BE2C (cell line): ENCODE measurements at regions not wholly inside any gene's neighbourhood (a gene's known extent, or its start where the extent isn't known, plus 50 kb on each side); places are given as distances from the start of the nearest gene placed in this dataset.

Source experiments
- DNase-seq: peaks from one replicate; pipeline ENCODE4 v3.0.0-alpha.2; 2020
- H3K27me3 ChIP-seq: fragments of 250-450 bp; sonication (Bioruptor Pico); 2 replicates; pipeline ENCODE4 v1.5.1; 2020; ENCODE audit warnings: mild to moderate bottlenecking
- H3K36me3 ChIP-seq: fragments of 250-450 bp; sonication (Bioruptor Pico); 2 replicates; pipeline ENCODE4 v1.5.1; 2020; ENCODE audit warnings: mild to moderate bottlenecking
- H3K4me1 ChIP-seq: fragments of 250-450 bp; sonication (Bioruptor Pico); 2 replicates; pipeline ENCODE4 v1.5.1; 2020
- H3K4me3 ChIP-seq: 2 replicates; pipeline ENCODE4 v1.5.1; 2011; ENCODE audit warnings: low read depth, low read length
- H3K9me3 ChIP-seq: fragments of 250-450 bp; sonication (Bioruptor Pico); 2 replicates; pipeline ENCODE4 v1.5.1; 2020
- TF ChIP-seq, protein P1 (sequence below): IDR thresholded peaks from 2 replicates; pipeline ENCODE4 v1.5.1; 2012; ENCODE audit warnings: mild to moderate bottlenecking, low read depth, low read length

DNA sequence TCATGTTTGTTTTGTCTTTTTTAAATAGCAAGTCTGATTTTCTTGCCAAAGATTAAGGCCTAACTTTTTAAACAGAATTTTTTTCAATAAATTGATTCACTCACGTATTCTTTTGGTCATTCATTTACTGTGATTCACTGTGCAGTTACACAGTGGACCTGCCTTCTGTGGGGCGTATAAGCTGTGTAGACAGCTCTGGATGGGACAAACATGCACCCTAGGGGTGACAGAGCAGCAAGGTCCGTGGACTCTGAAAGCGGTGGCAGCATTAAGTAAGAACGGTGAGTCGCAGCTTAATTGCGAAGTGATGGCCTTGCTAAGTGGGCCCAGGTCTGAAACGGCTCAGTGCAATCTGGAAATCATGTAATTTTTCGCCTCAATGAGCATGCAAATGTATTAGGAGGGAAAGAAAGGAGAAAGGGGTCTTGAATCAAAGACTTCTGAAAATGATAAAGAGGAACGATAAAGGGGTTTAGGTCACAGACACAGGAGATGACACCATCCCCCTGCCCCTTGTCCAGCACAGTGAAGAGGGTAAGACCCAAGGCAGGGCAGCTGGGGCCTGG is 113.1 kb downstream of the SPATA19 start:
- Histone ChIP-seq H3K9me3 (no peaks in the 10 kb centered on the region), H3K4me3 (no peak overlapping the region), H3K27me3 (peaks cover 7% of the 10 kb centered on the region), H3K36me3 (no peaks in the 10 kb centered on the region), H3K4me1 (no peaks in the 10 kb centered on the region)
- TF ChIP-seq, protein P1, sequence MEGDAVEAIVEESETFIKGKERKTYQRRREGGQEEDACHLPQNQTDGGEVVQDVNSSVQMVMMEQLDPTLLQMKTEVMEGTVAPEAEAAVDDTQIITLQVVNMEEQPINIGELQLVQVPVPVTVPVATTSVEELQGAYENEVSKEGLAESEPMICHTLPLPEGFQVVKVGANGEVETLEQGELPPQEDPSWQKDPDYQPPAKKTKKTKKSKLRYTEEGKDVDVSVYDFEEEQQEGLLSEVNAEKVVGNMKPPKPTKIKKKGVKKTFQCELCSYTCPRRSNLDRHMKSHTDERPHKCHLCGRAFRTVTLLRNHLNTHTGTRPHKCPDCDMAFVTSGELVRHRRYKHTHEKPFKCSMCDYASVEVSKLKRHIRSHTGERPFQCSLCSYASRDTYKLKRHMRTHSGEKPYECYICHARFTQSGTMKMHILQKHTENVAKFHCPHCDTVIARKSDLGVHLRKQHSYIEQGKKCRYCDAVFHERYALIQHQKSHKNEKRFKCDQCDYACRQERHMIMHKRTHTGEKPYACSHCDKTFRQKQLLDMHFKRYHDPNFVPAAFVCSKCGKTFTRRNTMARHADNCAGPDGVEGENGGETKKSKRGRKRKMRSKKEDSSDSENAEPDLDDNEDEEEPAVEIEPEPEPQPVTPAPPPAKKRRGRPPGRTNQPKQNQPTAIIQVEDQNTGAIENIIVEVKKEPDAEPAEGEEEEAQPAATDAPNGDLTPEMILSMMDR, result no peak
- DNase-seq, result no peak

DNA sequence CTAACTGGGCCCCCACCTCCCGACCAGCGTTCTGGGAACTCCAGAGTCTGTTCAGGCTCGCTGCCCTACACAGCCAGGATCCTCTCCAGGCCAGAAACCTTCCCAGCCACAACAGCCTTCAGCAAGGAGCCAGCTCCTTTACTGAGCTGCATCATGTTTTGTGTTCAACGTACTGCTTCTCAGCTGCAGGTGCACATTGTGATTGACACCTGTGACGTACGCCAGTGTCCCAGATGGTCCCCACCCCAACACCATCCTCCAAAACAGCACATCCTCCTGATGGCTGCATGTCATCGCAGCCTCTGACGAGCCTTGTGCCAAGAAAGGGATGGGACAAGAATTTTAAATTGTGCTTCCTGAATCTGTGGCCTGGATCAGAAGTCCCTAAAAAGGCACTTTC is 117.5 kb downstream of the SPATA19 start:
- Histone ChIP-seq H3K4me3 (no peak overlapping the region), H3K9me3 (no peaks in the 10 kb centered on the region), H3K4me1 (no peaks in the 10 kb centered on the region), H3K27me3 (peaks cover 7% of the 10 kb centered on the region), H3K36me3 (no peaks in the 10 kb centered on the region)
- TF ChIP-seq, protein P1, result no peak
- no peak for DNase-seq

DNA sequence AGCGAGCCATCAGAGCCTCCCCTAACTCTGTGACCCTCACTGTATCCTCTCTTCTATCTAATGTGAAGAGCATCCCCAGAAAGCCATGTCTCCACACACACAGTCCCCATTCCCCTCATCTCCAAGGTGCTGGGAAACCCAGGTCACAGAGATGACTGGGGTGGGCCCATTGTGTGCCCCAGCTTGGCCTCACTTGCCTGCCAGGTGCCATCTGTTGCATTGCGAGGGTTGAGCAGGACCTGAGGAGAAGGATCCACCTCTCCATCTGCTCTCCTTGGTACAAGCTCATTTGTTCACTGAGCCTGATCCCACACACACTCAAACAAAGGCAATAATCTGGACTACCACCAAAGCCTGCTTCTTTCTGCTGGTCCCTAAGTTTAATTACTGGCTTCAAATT is 118.8 kb downstream of the SPATA19 start:
- TF ChIP-seq, protein P1, result no peak
- Histone ChIP-seq H3K36me3 (no peaks in the 10 kb centered on the region), H3K27me3 (peaks cover 7% of the 10 kb centered on the region), H3K4me1 (no peaks in the 10 kb centered on the region), H3K4me3 (no peak overlapping the region), H3K9me3 (no peaks in the 10 kb centered on the region)
- DNase-seq, result no peak

DNA sequence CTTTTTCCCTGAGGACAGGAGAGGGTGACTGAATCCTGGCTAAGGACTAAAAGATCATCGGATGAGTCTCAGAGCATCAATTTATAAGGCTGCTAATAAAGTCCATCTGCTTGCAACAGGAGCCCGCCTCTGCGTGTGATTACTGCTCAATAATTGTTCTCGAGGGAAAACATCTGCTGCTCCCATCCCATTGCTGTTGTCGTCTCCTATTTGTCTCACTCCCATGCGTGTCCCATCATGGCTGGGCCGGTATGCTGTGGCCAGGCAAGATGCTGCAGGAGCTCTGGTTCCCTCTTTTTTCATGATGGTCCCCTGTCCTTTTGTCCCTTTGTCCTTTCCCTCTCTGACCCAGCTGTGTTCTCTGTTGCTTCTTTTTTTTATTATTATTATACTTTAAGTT is 121.2 kb downstream of the SPATA19 start:
- no peak for DNase-seq
- H3K4me1 ChIP-seq, result no peaks in the 10 kb centered on the region
- H3K4me3 ChIP-seq, result no peak overlapping the region
- H3K9me3 ChIP-seq, result no peaks in the 10 kb centered on the region
- peaks cover 4% of the 10 kb centered on the region for H3K27me3 ChIP-seq
- H3K36me3 ChIP-seq, result no peaks in the 10 kb centered on the region
- TF ChIP-seq, protein P1, result no peak

DNA sequence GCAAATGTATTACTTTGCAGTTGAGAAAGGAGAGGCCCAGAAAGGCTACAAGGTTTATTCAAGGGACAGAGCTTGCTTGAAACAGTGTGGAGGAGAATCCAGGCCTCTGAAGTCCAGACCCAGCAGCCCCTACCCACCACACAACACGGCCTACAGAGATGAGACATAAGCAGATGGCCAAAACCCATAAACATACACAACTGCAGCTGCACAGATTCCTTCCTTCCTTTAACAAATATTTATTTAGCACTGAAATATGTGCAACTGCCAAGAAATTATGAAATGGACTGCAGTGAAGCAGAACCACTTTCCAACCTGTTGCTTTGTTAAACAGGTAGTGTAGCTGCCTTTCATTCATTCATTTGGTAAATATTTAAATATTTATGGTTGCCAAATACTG is 122.3 kb downstream of the SPATA19 start:
- H3K4me3 ChIP-seq, result no peak overlapping the region
- H3K4me1 ChIP-seq, result no peaks in the 10 kb centered on the region
- DNase-seq, result no peak
- TF ChIP-seq, protein P1, result no peak
- no peaks in the 10 kb centered on the region for H3K9me3 ChIP-seq
- no peaks in the 10 kb centered on the region for H3K36me3 ChIP-seq
- peaks cover 4% of the 10 kb centered on the region for H3K27me3 ChIP-seq

DNA sequence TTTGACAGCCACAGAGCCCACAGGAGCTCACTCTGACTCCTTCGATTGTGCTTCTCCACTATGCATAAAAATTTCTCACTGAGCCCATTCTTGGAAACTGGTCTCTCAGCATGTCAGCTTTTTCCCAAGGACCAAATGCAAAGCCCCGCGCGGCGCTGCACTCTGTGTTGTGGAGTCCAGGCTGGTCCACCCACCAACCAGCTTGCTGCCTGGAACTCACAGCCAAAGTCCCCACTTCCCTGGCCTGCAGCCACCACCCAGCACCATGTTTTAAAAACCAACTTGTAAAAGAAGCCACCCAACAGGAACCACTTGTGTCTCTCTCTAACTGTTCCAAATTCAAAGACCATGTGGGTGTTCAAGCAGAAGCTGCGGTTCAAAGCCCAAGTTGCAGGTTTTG is 124.4 kb downstream of the SPATA19 start:
- TF ChIP-seq, protein P1, result no peak
- no peak for DNase-seq
- Histone ChIP-seq H3K27me3 (peaks cover 17% of the 10 kb centered on the region), H3K4me1 (no peaks in the 10 kb centered on the region), H3K36me3 (no peaks in the 10 kb centered on the region), H3K9me3 (no peaks in the 10 kb centered on the region), H3K4me3 (no peak overlapping the region)
